Sigmoid colon (tissue), 6 donors: ENCODE measurements at regions not wholly inside any gene's neighbourhood (a gene's known extent, or its start where the extent isn't known, plus 50 kb on each side); places are given as distances from the start of the nearest gene placed in this dataset.
A peak's percentile ranks its signal among the peaks of the same experiment; 100 is the strongest.

Experiments used
- DNase-seq: peaks from one replicate; pipeline ENCODE4 v3.0.0-alpha.2; 2019
- H3K27ac ChIP-seq, 4 donors: fragments of 200-600 bp; sonication (generic); one replicate each; pipeline ENCODE4 v1.5.1; 2016 to 2019; ENCODE audit warnings: mild to moderate bottlenecking in 1 of 4
- H3K27me3 ChIP-seq, 3 donors: fragments of 200-600 bp; sonication (generic); one replicate each; pipeline ENCODE4 v1.5.1; 2019; ENCODE audit warnings: mild to moderate bottlenecking in 1 of 3
- H3K36me3 ChIP-seq, 4 donors: fragments of 200-600 bp; sonication (generic); one replicate each; pipeline ENCODE4 v1.5.1; 2016 to 2019
- H3K4me1 ChIP-seq, 4 donors: fragments of 200-600 bp; sonication (generic); one replicate each; pipeline ENCODE4 v1.5.1; 2017 to 2019
- H3K4me3 ChIP-seq, 4 donors: fragments of 200-600 bp; sonication (generic); one replicate each; pipeline ENCODE4 v1.5.1; 2017 to 2019; ENCODE audit warnings: mild to moderate bottlenecking in 2 of 4, moderate library complexity in 1 of 4
- H3K9me3 ChIP-seq, 4 donors: fragments of 200-600 bp in 3 of 4; sonication (generic) in 3 of 4; one replicate each; pipeline versions ENCODE4 v1.5.1 to v1.6.1; 2013 to 2019
- CTCF ChIP-seq, 4 experiments: fragments of 450-650 bp in 3 of 4; fragments of 200-600 bp in 1 of 4; IDR thresholded peaks; one replicate each; pipeline ENCODE4 v1.5.1; 2016 to 2019; ENCODE audit warnings: antibody characterized with exemption in 4 of 4, mild to moderate bottlenecking in 3 of 4, moderate library complexity in 2 of 4
- EP300 ChIP-seq, 4 donors: sonication (generic); formaldehyde crosslinking; IDR thresholded peaks; one replicate each; pipeline ENCODE4 v1.6.1; 2017; ENCODE audit warnings: antibody characterized with exemption in 4 of 4
- POLR2A ChIP-seq, 2 donors: fragments of 450-650 bp; IDR thresholded peaks; one replicate each; pipeline ENCODE4 v1.6.1; 2016; ENCODE audit warnings: antibody characterized with exemption in 2 of 2, mild to moderate bottlenecking in 2 of 2, moderate library complexity in 2 of 2
- POLR2AphosphoS5 ChIP-seq, 4 donors: sonication (generic); formaldehyde crosslinking; IDR thresholded peaks; one replicate each; pipeline ENCODE4 v1.6.1; 2017; ENCODE audit warnings: antibody characterized with exemption in 4 of 4
- WGBS, 2 donors: extraction: QIAGEN DNeasy Blood & Tissue Kit; methylation state at CpG; one replicate each; pipeline ENCODE4 v1.1.7; 2013; 5-methylcytosine and 5-hydroxymethylcytosine counted together
- intact Hi-C: fragments of 100-400 bp; cut with DNase I; formaldehyde crosslinking; loops from one replicate; pipeline ENCODE4 v1.15.1; 2023
- donor health status: healthy with polysubstance abuse.
- donor health status: healthy.

GRCh38 chr7:86969865-86970264 is 89.6 kb downstream of the ELAPOR2 start:
- Histone ChIP-seq H3K27me3 (no peaks in the 10 kb centered on the region), H3K9me3 (no peaks in the 10 kb centered on the region), H3K27ac (no peak overlapping the region), H3K4me1 (peaks cover 0 to 6% (median 3%) of the 10 kb centered on the region in 4 donors), H3K4me3 (no peak overlapping the region), H3K36me3 (no peaks in the 10 kb centered on the region)
- TF ChIP-seq CTCF (IDR thresholded peaks at IDR 0.05) (no peak), EP300 (IDR thresholded peaks at IDR 0.05) (no peak), POLR2AphosphoS5 (IDR thresholded peaks at IDR 0.05) (no peak), POLR2A (IDR thresholded peaks at IDR 0.05) (no peak)
- intact Hi-C loops, result no loop called here
- WGBS, 2 donors, result 67 to 85% methylated on average over 1 of the region's 1 CpG
- DNase-seq, result no peak

- no peaks in the 10 kb centered on the region for H3K27me3 ChIP-seq
- H3K4me3 ChIP-seq, result no peak overlapping the region
- H3K27ac ChIP-seq, result no peak overlapping the region
- peak; percentile 53 for DNase-seq
- intact Hi-C loops, result no loop called here
- H3K9me3 ChIP-seq, result no peaks in the 10 kb centered on the region
- H3K36me3 ChIP-seq, result no peaks in the 10 kb centered on the region
- TF ChIP-seq CTCF (IDR thresholded peaks at IDR 0.05) (no peak), POLR2A (IDR thresholded peaks at IDR 0.05) (no peak), POLR2AphosphoS5 (IDR thresholded peaks at IDR 0.05) (no peak)
- peaks cover 0 to 6% (median 3%) of the 10 kb centered on the region in 4 donors for H3K4me1 ChIP-seq
Measured at GRCh38 chr7:86968618-86969017, 90.8 kb downstream of the ELAPOR2 start.

GRCh38 chr7:86966916-86967315 is 92.5 kb downstream of the ELAPOR2 start:
- no peak for DNase-seq

GRCh38 chr7:86965727-86966120 is 93.7 kb downstream of the ELAPOR2 start:
- peaks cover 0 to 6% (median 3%) of the 10 kb centered on the region in 4 donors for H3K4me1 ChIP-seq
- 88 to 96% methylated on average over 2 of the region's 2 CpGs for WGBS, 2 donors

More at GRCh38 chr7:86966916-86967315, 92.5 kb downstream of the ELAPOR2 start:
- no peak overlapping the region for H3K4me3 ChIP-seq
- H3K9me3 ChIP-seq, result no peaks in the 10 kb centered on the region
- intact Hi-C loops, result no loop called here
- no peak overlapping the region for H3K27ac ChIP-seq
- no peak for TF ChIP-seq CTCF (IDR thresholded peaks at IDR 0.05)
- no peak for TF ChIP-seq POLR2AphosphoS5 (IDR thresholded peaks at IDR 0.05)
- no peak for TF ChIP-seq EP300 (IDR thresholded peaks at IDR 0.05)
- no peak for TF ChIP-seq POLR2A (IDR thresholded peaks at IDR 0.05)
- H3K27me3 ChIP-seq, result no peaks in the 10 kb centered on the region
- 50 to 67% methylated on average over 2 of the region's 2 CpGs for WGBS, 2 donors
- H3K36me3 ChIP-seq, result no peaks in the 10 kb centered on the region
- peaks cover 0 to 6% (median 3%) of the 10 kb centered on the region in 4 donors for H3K4me1 ChIP-seq

More at GRCh38 chr7:86965727-86966120, 93.7 kb downstream of the ELAPOR2 start:
- intact Hi-C loops, result no loop called here
- Histone ChIP-seq H3K9me3 (no peaks in the 10 kb centered on the region), H3K27ac (no peak overlapping the region), H3K4me3 (no peak overlapping the region), H3K36me3 (no peaks in the 10 kb centered on the region), H3K27me3 (no peaks in the 10 kb centered on the region)
- TF ChIP-seq CTCF (IDR thresholded peaks at IDR 0.05) (no peak), EP300 (IDR thresholded peaks at IDR 0.05) (no peak), POLR2AphosphoS5 (IDR thresholded peaks at IDR 0.05) (no peak), POLR2A (IDR thresholded peaks at IDR 0.05) (no peak)
- DNase-seq, result no peak
